Transverse colon (tissue), 4 donors: ENCODE measurements at regions not wholly inside any gene's neighbourhood (a gene's known extent, or its start where the extent isn't known, plus 50 kb on each side); places are given as distances from the start of the nearest gene placed in this dataset.

Source experiments
- DNase-seq: peaks from one replicate; pipeline ENCODE4 v3.0.0-alpha.2; 2019
- H3K27ac ChIP-seq, 4 donors: fragments of 200-600 bp; sonication (generic); 2 replicates each; pipeline ENCODE4 v1.5.1; 2016 to 2018; ENCODE audit warnings: inconsistent platforms in 4 of 4
- H3K27me3 ChIP-seq: fragments of 200-600 bp; sonication (generic); 2 replicates; pipeline ENCODE4 v1.5.1; 2017; ENCODE audit warnings: inconsistent platforms
- H3K36me3 ChIP-seq, 4 donors: fragments of 200-600 bp; sonication (generic); 2 replicates each; pipeline ENCODE4 v1.5.1; 2017 to 2019; ENCODE audit warnings: inconsistent platforms in 4 of 4
- H3K4me1 ChIP-seq, 4 donors: fragments of 200-600 bp; sonication (generic); 2 replicates each; pipeline ENCODE4 v1.5.1; 2017 to 2020; ENCODE audit warnings: inconsistent platforms in 4 of 4
- H3K4me3 ChIP-seq, 4 donors: fragments of 200-600 bp; sonication (generic); 1 replicate in 1 of 4; 2 replicates in 3 of 4; pipeline versions ENCODE4 v1.5.1 to v1.6.1; 2017 to 2019; ENCODE audit warnings: inconsistent platforms in 4 of 4
- H3K9me3 ChIP-seq, 2 donors: fragments of 200-600 bp; sonication (generic); 2 replicates each; pipeline ENCODE4 v1.5.1; 2017 to 2019; ENCODE audit warnings: inconsistent platforms in 2 of 2
- EP300 ChIP-seq: sonication (generic); formaldehyde crosslinking; IDR thresholded peaks from one replicate; pipeline ENCODE4 v1.6.1; 2017; ENCODE audit warnings: antibody characterized with exemption, low read depth
- POLR2A ChIP-seq: fragments of 450-650 bp; IDR thresholded peaks from one replicate; pipeline ENCODE4 v1.6.1; 2016; ENCODE audit warnings: antibody characterized with exemption, mild to moderate bottlenecking, moderate library complexity
- POLR2AphosphoS5 ChIP-seq, 3 donors: sonication (generic); formaldehyde crosslinking; IDR thresholded peaks; one replicate each; pipeline ENCODE4 v1.6.1; 2016; ENCODE audit warnings: antibody characterized with exemption in 3 of 3
- WGBS, 2 donors: methylation state at CpG; one replicate each; pipeline ENCODE4 v1.1.5; 2018; ENCODE audit warnings: low coverage in 1 of 2; 5-methylcytosine and 5-hydroxymethylcytosine counted together
- in situ Hi-C, 4 donors: fragments of 200-750 bp; cut with MboI; loops; one replicate each; pipeline versions ENCODE4 v1.15.0 to v1.15.1; 2017; ENCODE audit warnings: low sequenced_read_pairs in 3 of 4, low pct_ligation_motif_present in 1 of 4, low pct_unique_long_range_greater_than_20kb in 1 of 4
- intact Hi-C: fragments of 100-400 bp; cut with DNase I; formaldehyde crosslinking; loops from one replicate; pipeline ENCODE4 v1.15.1; 2023; ENCODE audit warnings: low total_unique reads
- TF ChIP-seq, protein P1 (sequence below), 5 experiments: fragments of 200-600 bp in 3 of 5; fragments of 450-650 bp in 2 of 5; sonication (generic) in 3 of 5; IDR thresholded peaks; 1 replicate in 2 of 5; 2 replicates in 3 of 5; pipeline ENCODE4 v1.5.1; 2016 to 2017; ENCODE audit warnings: antibody characterized with exemption in 5 of 5, inconsistent platforms in 3 of 5, mild to moderate bottlenecking in 2 of 5, moderate library complexity in 1 of 5

- no peak for DNase-seq
- Histone ChIP-seq H3K4me1 (no peaks in the 10 kb centered on the region), H3K36me3 (no peaks in the 10 kb centered on the region), H3K27ac (no peak overlapping the region), H3K27me3 (no peaks in the 10 kb centered on the region), H3K9me3 (peaks cover 4 to 8% of the 10 kb centered on the region in 2 donors), H3K4me3 (no peak overlapping the region)
- TF ChIP-seq, protein P1, sequence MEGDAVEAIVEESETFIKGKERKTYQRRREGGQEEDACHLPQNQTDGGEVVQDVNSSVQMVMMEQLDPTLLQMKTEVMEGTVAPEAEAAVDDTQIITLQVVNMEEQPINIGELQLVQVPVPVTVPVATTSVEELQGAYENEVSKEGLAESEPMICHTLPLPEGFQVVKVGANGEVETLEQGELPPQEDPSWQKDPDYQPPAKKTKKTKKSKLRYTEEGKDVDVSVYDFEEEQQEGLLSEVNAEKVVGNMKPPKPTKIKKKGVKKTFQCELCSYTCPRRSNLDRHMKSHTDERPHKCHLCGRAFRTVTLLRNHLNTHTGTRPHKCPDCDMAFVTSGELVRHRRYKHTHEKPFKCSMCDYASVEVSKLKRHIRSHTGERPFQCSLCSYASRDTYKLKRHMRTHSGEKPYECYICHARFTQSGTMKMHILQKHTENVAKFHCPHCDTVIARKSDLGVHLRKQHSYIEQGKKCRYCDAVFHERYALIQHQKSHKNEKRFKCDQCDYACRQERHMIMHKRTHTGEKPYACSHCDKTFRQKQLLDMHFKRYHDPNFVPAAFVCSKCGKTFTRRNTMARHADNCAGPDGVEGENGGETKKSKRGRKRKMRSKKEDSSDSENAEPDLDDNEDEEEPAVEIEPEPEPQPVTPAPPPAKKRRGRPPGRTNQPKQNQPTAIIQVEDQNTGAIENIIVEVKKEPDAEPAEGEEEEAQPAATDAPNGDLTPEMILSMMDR (IDR thresholded peaks at IDR 0.05): no peak
- TF ChIP-seq POLR2AphosphoS5 (IDR thresholded peaks at IDR 0.05) (no peak), POLR2A (no peak), EP300 (no peak)
- intact Hi-C loops (no loop called here), in situ Hi-C loops (no loop called here)
- 38% methylated on average over 2 of the region's 2 CpGs; no CpG with 5 or more reads in 1 of the 2 donors for WGBS, 2 donors
Measured at GRCh38 chr15:26460165-26460564, 312.7 kb downstream of the GABRB3 start.

GRCh38 chr15:26455828-26456227 lies 317.0 kb downstream of the GABRB3 start:
- Histone ChIP-seq H3K4me1 (no peaks in the 10 kb centered on the region), H3K4me3 (no peak overlapping the region), H3K36me3 (no peaks in the 10 kb centered on the region), H3K27ac (no peak overlapping the region), H3K27me3 (no peaks in the 10 kb centered on the region), H3K9me3 (peaks cover 4 to 11% of the 10 kb centered on the region in 2 donors)
- intact Hi-C loops (no loop called here), in situ Hi-C loops (no loop called here)
- TF ChIP-seq EP300: no peak
- no peak for TF ChIP-seq POLR2AphosphoS5 (IDR thresholded peaks at IDR 0.05)
- TF ChIP-seq, protein P1 (IDR thresholded peaks at IDR 0.05): no peak
- no peak for TF ChIP-seq POLR2A
- no peak for DNase-seq
- WGBS, 2 donors: 45 to 61% methylated on average over 2 of the region's 2 CpGs

DNA sequence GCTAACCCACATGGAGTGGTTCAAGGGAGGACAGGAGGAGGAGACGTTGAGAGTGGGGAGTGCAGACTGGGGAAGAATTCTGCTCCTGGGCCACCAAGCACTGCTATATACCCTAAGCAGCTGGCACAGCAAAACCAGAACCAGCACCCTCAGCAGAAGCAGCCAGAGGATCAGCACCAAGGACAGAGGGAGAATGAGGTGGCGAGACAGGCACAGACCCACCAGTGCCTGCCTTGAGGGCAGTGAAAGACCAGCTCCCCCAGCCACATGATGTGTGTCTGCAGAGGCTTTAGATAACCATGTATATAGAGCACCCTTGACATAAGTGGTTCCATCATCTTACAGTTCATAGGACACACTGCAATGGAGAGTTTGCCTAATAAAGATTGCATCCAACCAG lies 319.0 kb downstream of the GABRB3 start:
- in situ Hi-C loops (no loop called here), intact Hi-C loops (no loop called here)
- 50% methylated on average over 2 of the region's 2 CpGs; no CpG with 5 or more reads in 1 of the 2 donors for WGBS, 2 donors
- Histone ChIP-seq H3K4me3 (no peak overlapping the region), H3K36me3 (no peaks in the 10 kb centered on the region), H3K27me3 (no peaks in the 10 kb centered on the region), H3K4me1 (no peaks in the 10 kb centered on the region), H3K9me3 (peaks cover 0 to 10% of the 10 kb centered on the region in 2 donors), H3K27ac (no peak overlapping the region)
- TF ChIP-seq POLR2A (no peak), EP300 (no peak), POLR2AphosphoS5 (IDR thresholded peaks at IDR 0.05) (no peak)
- TF ChIP-seq, protein P1 (IDR thresholded peaks at IDR 0.05): no peak
- DNase-seq: no peak

DNA sequence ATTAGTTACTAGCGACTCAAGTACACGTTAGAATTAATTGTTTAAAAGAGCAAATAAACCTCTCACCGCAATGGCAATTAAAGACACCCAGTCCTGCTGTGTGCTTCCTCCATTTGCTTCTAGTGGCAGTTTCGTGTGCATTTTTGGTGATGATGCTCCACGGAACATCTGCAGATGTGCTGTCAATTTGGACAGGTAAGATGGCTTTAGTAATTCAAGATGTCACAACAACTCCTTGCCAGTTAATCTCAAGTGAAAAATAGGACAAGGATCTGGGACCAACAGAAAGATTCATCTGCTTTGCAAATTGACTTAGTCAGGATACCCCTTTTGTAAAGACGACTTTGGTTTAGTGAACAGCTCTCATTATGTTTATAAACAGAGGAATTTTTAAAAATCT lies 320.9 kb downstream of the GABRB3 start:
- Histone ChIP-seq H3K4me3 (no peak overlapping the region), H3K27ac (no peak overlapping the region), H3K9me3 (peaks cover 0 to 3% of the 10 kb centered on the region in 2 donors), H3K4me1 (no peaks in the 10 kb centered on the region), H3K27me3 (no peaks in the 10 kb centered on the region), H3K36me3 (no peaks in the 10 kb centered on the region)
- no peak for TF ChIP-seq POLR2AphosphoS5 (IDR thresholded peaks at IDR 0.05)
- TF ChIP-seq POLR2A: no peak
- TF ChIP-seq, protein P1 (IDR thresholded peaks at IDR 0.05): no peak
- no peak for TF ChIP-seq EP300
- 71 to 79% methylated on average over 6 of the region's 6 CpGs for WGBS, 2 donors
- in situ Hi-C loops: no loop called here
- intact Hi-C loops: no loop called here
- no peak for DNase-seq
